AG04449 (cell line): ENCODE measurements at regions not wholly inside any gene's neighbourhood (a gene's known extent, or its start where the extent isn't known, plus 50 kb on each side); places are given as distances from the start of the nearest gene placed in this dataset.
"Not testable (repeated sequence)": the region's sequence is repeated elsewhere in the genome, so short reads cannot be mapped to it uniquely, and the experiment has no call there.

Source experiments
- CTCF ChIA-PET: fragments of 350-600 bp; formaldehyde crosslinking; extraction: SDS; loops from one replicate; lab custom pipeline; 2021; ENCODE audit warnings: antibody characterized with exemption; lab: Yijun Ruan, JAX
- POLR2A ChIA-PET: fragments of 400-600, 350-600 bp; formaldehyde crosslinking; extraction: SDS; loops from one replicate; lab custom pipeline; 2020; ENCODE audit warnings: antibody characterized with exemption, inconsistent platforms; lab: Yijun Ruan, JAX
- DNase-seq: peaks from one replicate; pipeline ENCODE4 v3.0.0-alpha.2; 2010; ENCODE audit warnings: low read depth, low spot score
- H3K4me3 ChIP-seq: 2 replicates; pipeline ENCODE4 v1.5.1; 2011; ENCODE audit warnings: low read depth, mild to moderate bottlenecking, control low read depth, low read length
- CTCF ChIP-seq: IDR thresholded peaks from one replicate; pipeline ENCODE4 v1.5.1; 2011; ENCODE audit warnings: mild to moderate bottlenecking, moderate library complexity, low read length, control low read depth, inconsistent platforms; ENCODE audit not compliant: insufficient read depth; ENCODE audit errors: missing control alignments

GRCh38 chr4:66373268-66373667 is 703.0 kb upstream of the EPHA5 start:
- no peak overlapping the region for H3K4me3 ChIP-seq
- ChIA-PET CTCF (no interaction called here), POLR2A (no interaction called here)
- TF ChIP-seq CTCF = no peak
- DNase-seq = no peak

GRCh38 chr4:66372706-66373105 is 702.4 kb upstream of the EPHA5 start:
- H3K4me3 ChIP-seq = no peak overlapping the region
- ChIA-PET CTCF (no interaction called here), POLR2A (no interaction called here)
- no peak for DNase-seq
- TF ChIP-seq CTCF = no peak

GRCh38 chr4:66367043-66367660 is 696.9 kb upstream of the EPHA5 start:
- H3K4me3 ChIP-seq = no peak overlapping the region
- no peak for DNase-seq
- no peak for TF ChIP-seq CTCF
- ChIA-PET POLR2A (no interaction called here), CTCF (no interaction called here)

- POLR2A ChIA-PET, H3K4me3 ChIP-seq, CTCF ChIA-PET, DNase-seq: not testable (repeated sequence)
These were observed 690.1 kb upstream of the EPHA5 start for GRCh38 chr4:66360395-66360794.

GRCh38 chr4:66357316-66357715 is 687.0 kb upstream of the EPHA5 start:
- TF ChIP-seq CTCF = no peak
- H3K4me3 ChIP-seq = no peak overlapping the region
- DNase-seq = no peak
- POLR2A ChIA-PET = no interaction called here
- CTCF ChIA-PET = no interaction called here

- ChIA-PET POLR2A (no interaction called here), CTCF (no interaction called here)
- no peak for TF ChIP-seq CTCF
- H3K4me3 ChIP-seq = no peak overlapping the region
- DNase-seq = no peak
These were observed 685.0 kb upstream of the EPHA5 start for GRCh38 chr4:66355328-66355727.

- no peak overlapping the region for H3K4me3 ChIP-seq
- ChIA-PET POLR2A (no interaction called here), CTCF (no interaction called here)
- no peak for TF ChIP-seq CTCF
- no peak for DNase-seq
These were observed 681.5 kb upstream of the EPHA5 start for GRCh38 chr4:66351761-66352160.
